ENCODE measurements at regions not wholly inside any gene's neighbourhood (a gene's known extent, or its start where the extent isn't known, plus 50 kb on each side); places are given as distances from the start of the nearest gene placed in this dataset.

GRCh38 chr18:70827632-70828031 lies 538.8 kb downstream of the SOCS6 start:
- TF ChIP-seq ZNF384 (IDR thresholded peaks at IDR 0.05) (no peak), BHLHE40 (IDR thresholded peaks at IDR 0.05; ENCODE audit: borderline replicate concordance) (no peak), TARDBP (IDR thresholded peaks at IDR 0.05) (no peak), FOXA1 (IDR thresholded peaks at IDR 0.05) (no peak), FOXK2 (IDR thresholded peaks at IDR 0.05) (no peak), ELF4 (IDR thresholded peaks at IDR 0.05) (no peak), SP1 (IDR thresholded peaks at IDR 0.05) (no peak), L3MBTL2 (conservative IDR thresholded peaks at IDR 0.05) (no peak), ARNT (IDR thresholded peaks at IDR 0.05) (no peak)
- TF ChIP-seq, protein P1, sequence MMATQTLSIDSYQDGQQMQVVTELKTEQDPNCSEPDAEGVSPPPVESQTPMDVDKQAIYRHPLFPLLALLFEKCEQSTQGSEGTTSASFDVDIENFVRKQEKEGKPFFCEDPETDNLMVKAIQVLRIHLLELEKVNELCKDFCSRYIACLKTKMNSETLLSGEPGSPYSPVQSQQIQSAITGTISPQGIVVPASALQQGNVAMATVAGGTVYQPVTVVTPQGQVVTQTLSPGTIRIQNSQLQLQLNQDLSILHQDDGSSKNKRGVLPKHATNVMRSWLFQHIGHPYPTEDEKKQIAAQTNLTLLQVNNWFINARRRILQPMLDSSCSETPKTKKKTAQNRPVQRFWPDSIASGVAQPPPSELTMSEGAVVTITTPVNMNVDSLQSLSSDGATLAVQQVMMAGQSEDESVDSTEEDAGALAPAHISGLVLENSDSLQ (IDR thresholded peaks at IDR 0.05), result no peak
